ENCODE measurements at regions not wholly inside any gene's neighbourhood (a gene's known extent, or its start where the extent isn't known, plus 50 kb on each side); places are given as distances from the start of the nearest gene placed in this dataset.

GRCh38 chr9:7481570-7481969, 318.0 kb downstream of the DMAC1 start:
- no peak for DNase-seq (ENCODE audit: extremely low read depth, low read depth)
- TF ChIP-seq CTCF (IDR thresholded peaks at IDR 0.05; ENCODE audit: low read depth, low read length): no peak

GRCh38 chr9:7479300-7479699, 320.3 kb downstream of the DMAC1 start:
- no peak for DNase-seq (ENCODE audit: extremely low read depth, low read depth)
- no peak for TF ChIP-seq CTCF (IDR thresholded peaks at IDR 0.05; ENCODE audit: low read depth, low read length)

- TF ChIP-seq CTCF (IDR thresholded peaks at IDR 0.05; ENCODE audit: low read depth, low read length): no peak
- no peak for DNase-seq (ENCODE audit: extremely low read depth, low read depth)
Measured at GRCh38 chr9:7478646-7479045, 320.9 kb downstream of the DMAC1 start.

- no peak for DNase-seq (ENCODE audit: extremely low read depth, low read depth)
- TF ChIP-seq CTCF (IDR thresholded peaks at IDR 0.05; ENCODE audit: low read depth, low read length): no peak
Measured at GRCh38 chr9:7467186-7467585, 332.4 kb downstream of the DMAC1 start.

- no peak for TF ChIP-seq CTCF (IDR thresholded peaks at IDR 0.05; ENCODE audit: low read depth, low read length)
Measured at GRCh38 chr9:7461791-7462190, 337.8 kb downstream of the DMAC1 start.

GRCh38 chr9:7456793-7457530, 342.6 kb downstream of the DMAC1 start:
- no peak for TF ChIP-seq CTCF (IDR thresholded peaks at IDR 0.05; ENCODE audit: low read depth, low read length)
- no peak for DNase-seq (ENCODE audit: extremely low read depth, low read depth)

More at GRCh38 chr9:7461791-7462190, 337.8 kb downstream of the DMAC1 start:
- no peak for DNase-seq (ENCODE audit: extremely low read depth, low read depth)

GRCh38 chr9:7456377-7456776, 343.2 kb downstream of the DMAC1 start:
- DNase-seq (ENCODE audit: extremely low read depth, low read depth): no peak
- TF ChIP-seq CTCF (IDR thresholded peaks at IDR 0.05; ENCODE audit: low read depth, low read length): no peak
